ENCODE measurements at regions not wholly inside any gene's neighbourhood (a gene's known extent, or its start where the extent isn't known, plus 50 kb on each side); places are given as distances from the start of the nearest gene placed in this dataset.

DNA sequence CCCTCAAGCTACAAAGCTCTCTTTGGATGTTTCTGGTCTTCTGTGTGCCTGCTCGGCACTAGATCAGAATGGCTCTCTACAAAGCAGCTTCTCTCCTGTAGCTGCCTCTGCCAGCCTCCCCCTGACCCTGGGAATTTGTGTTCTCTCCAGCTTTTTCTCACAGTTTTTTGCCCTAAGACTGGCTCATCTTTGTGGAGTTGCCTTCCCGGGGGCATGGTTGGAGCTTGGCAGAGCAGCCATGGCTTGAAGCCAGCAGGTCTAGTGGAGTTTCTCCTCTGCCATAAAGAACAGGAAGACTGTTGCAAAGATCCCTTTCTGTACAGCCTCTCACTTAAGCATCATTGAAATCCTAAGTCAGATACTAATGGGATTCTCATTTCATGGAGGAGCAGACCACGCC lies 163.3 kb upstream of the MAMLD1 start:
- in situ Hi-C loops (cut with MboI): no loop called here
- peaks cover 31% of the 10 kb centered on the region for H3K4me1 ChIP-seq (ENCODE audit: insufficient read depth)
- no peaks in the 10 kb centered on the region for H3K9me2 ChIP-seq (ENCODE audit: insufficient read depth)
- H3F3A ChIP-seq (ENCODE audit: insufficient read depth): 0 out of 2 replicates have a peak, but pooled peaks cover 5% of the 10 kb centered on the region
- H3K79me2 ChIP-seq (ENCODE audit: insufficient read depth): no peaks in the 10 kb centered on the region
- no peaks in the 10 kb centered on the region for H3K9me3 ChIP-seq (ENCODE audit: low read depth)
- H2AFZ ChIP-seq: no peak overlapping the region
- 100% methylated on average over 2 to 3 of the region's 3 CpGs for WGBS, 2 experiments (ENCODE audit: low coverage in 1 of 2, low lambda C conversion rate in 2 of 2, missing lambda C conversion rate in 2 of 2)
- TF ChIP-seq EZH2phosphoT487 (IDR thresholded peaks at IDR 0.05; ENCODE audit: insufficient read depth, low read depth): no peak
- TF ChIP-seq EZH2 (IDR thresholded peaks at IDR 0.05; ENCODE audit: insufficient read depth, poor library complexity, severe bottlenecking): no peak
- no peaks in the 10 kb centered on the region for H4K20me1 ChIP-seq (ENCODE audit: insufficient read depth)
- no peak overlapping the region for H3K4me3 ChIP-seq
- no peak overlapping the region for H3K27ac ChIP-seq
- no peaks in the 10 kb centered on the region for H3K27me3 ChIP-seq (replicated peaks; ENCODE audit: insufficient read depth)
- H3K9ac ChIP-seq: no peak overlapping the region
- no peak for DNase-seq
- no peak overlapping the region for H3K4me2 ChIP-seq (ENCODE audit: unreplicated experiment)
- H3K36me3 ChIP-seq (ENCODE audit: low read depth): no peaks in the 10 kb centered on the region

DNA sequence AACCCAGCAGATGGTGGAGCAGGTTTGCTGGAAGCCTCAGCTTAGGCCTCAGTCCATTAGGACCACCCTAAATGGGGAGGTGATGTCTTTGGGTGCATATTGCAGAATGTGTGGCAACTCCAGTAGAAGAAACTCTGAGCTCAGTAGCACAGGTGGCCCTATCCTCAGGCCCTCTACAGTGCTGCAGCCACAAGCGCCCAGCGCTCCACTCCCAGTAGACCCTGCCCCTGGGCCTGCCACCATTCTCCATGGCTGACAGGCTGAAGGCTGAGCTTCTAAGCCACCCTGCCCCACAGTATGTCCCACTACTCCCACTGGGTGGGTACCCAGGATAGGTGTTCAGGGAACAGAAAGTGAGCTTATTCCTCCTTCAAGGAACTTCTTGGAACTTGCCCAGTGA lies 162.8 kb upstream of the MAMLD1 start:
- no peak overlapping the region for H3K4me2 ChIP-seq (ENCODE audit: unreplicated experiment)
- DNase-seq: no peak

GRCh38 chrX:150200820-150201287 lies 162.3 kb upstream of the MAMLD1 start:
- Histone ChIP-seq H2AFZ (no peak overlapping the region), H3K27ac (peak overlapping the region; percentile 60)
- in situ Hi-C loops (cut with MboI): no loop called here

More for the DNA sequence above, 162.8 kb upstream of the MAMLD1 start:
- no peak for TF ChIP-seq EZH2 (IDR thresholded peaks at IDR 0.05; ENCODE audit: insufficient read depth, poor library complexity, severe bottlenecking)
- no peak for TF ChIP-seq EZH2phosphoT487 (IDR thresholded peaks at IDR 0.05; ENCODE audit: insufficient read depth, low read depth)
- in situ Hi-C loops (cut with MboI): no loop called here
- Histone ChIP-seq H2AFZ (no peak overlapping the region), H3K36me3 (ENCODE audit: low read depth) (no peaks in the 10 kb centered on the region), H3K27me3 (replicated peaks; ENCODE audit: insufficient read depth) (no peaks in the 10 kb centered on the region), H3K9me3 (ENCODE audit: low read depth) (no peaks in the 10 kb centered on the region), H3K4me3 (no peak overlapping the region), H3K79me2 (ENCODE audit: insufficient read depth) (no peaks in the 10 kb centered on the region), H3K27ac (peak overlapping the region; percentile 51), H3K9me2 (ENCODE audit: insufficient read depth) (no peaks in the 10 kb centered on the region), H3K4me1 (ENCODE audit: insufficient read depth) (peaks cover 31% of the 10 kb centered on the region), H3F3A (ENCODE audit: insufficient read depth) (0 out of 2 replicates have a peak, but pooled peaks cover 5% of the 10 kb centered on the region), H4K20me1 (ENCODE audit: insufficient read depth) (no peaks in the 10 kb centered on the region), H3K9ac (no peak overlapping the region)
- 100% methylated on average over 2 of the region's 2 CpGs for WGBS, 2 experiments (ENCODE audit: low coverage in 1 of 2, low lambda C conversion rate in 2 of 2, missing lambda C conversion rate in 2 of 2)

DNA sequence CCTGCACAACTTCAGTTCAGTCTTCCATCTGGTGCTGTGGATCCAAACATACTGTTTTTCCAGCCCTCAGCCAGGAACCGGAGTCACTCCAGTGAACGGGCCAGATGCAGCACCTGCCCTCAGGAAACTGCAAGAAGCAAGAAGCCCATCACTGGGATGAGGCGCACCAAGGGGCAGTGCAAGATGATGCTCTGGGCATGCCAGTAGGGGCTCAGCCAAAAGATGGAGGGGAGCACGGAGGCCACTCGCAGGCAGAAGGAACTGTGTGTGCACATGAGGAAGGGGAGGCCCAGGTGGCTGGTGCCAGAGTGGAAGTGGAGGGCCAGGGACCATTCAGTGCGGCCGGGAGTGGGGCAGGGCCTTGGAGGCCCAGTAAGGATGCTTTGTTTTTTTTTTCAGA lies 161.7 kb upstream of the MAMLD1 start:
- Histone ChIP-seq H3K4me1 (ENCODE audit: insufficient read depth) (peaks cover 31% of the 10 kb centered on the region), H3K79me2 (ENCODE audit: insufficient read depth) (no peaks in the 10 kb centered on the region), H3F3A (ENCODE audit: insufficient read depth) (0 out of 2 replicates have a peak, but pooled peaks cover 5% of the 10 kb centered on the region), H3K27me3 (replicated peaks; ENCODE audit: insufficient read depth) (no peaks in the 10 kb centered on the region), H3K9me3 (ENCODE audit: low read depth) (no peaks in the 10 kb centered on the region), H3K4me3 (no peak overlapping the region), H3K36me3 (ENCODE audit: low read depth) (no peaks in the 10 kb centered on the region), H2AFZ (no peak overlapping the region), H3K9me2 (ENCODE audit: insufficient read depth) (no peaks in the 10 kb centered on the region), H3K9ac (no peak overlapping the region), H3K4me2 (ENCODE audit: unreplicated experiment) (no peak overlapping the region), H4K20me1 (ENCODE audit: insufficient read depth) (no peaks in the 10 kb centered on the region), H3K27ac (peak overlapping the region; percentile 60)
- in situ Hi-C loops (cut with MboI): no loop called here
- 92 to 98% methylated on average over 6 to 7 of the region's 7 CpGs for WGBS, 2 experiments (ENCODE audit: low coverage in 1 of 2, low lambda C conversion rate in 2 of 2, missing lambda C conversion rate in 2 of 2)
- TF ChIP-seq EZH2 (IDR thresholded peaks at IDR 0.05; ENCODE audit: insufficient read depth, poor library complexity, severe bottlenecking) (no peak), EZH2phosphoT487 (IDR thresholded peaks at IDR 0.05; ENCODE audit: insufficient read depth, low read depth) (no peak)
- no peak for DNase-seq

More at GRCh38 chrX:150200820-150201287, 162.3 kb upstream of the MAMLD1 start:
- Histone ChIP-seq H3F3A (ENCODE audit: insufficient read depth) (0 out of 2 replicates have a peak, but pooled peaks cover 5% of the 10 kb centered on the region), H4K20me1 (ENCODE audit: insufficient read depth) (no peaks in the 10 kb centered on the region), H3K36me3 (ENCODE audit: low read depth) (no peaks in the 10 kb centered on the region), H3K79me2 (ENCODE audit: insufficient read depth) (no peaks in the 10 kb centered on the region), H3K4me2 (ENCODE audit: unreplicated experiment) (no peak overlapping the region), H3K9me3 (ENCODE audit: low read depth) (no peaks in the 10 kb centered on the region), H3K4me1 (ENCODE audit: insufficient read depth) (peaks cover 31% of the 10 kb centered on the region), H3K9ac (no peak overlapping the region), H3K27me3 (replicated peaks; ENCODE audit: insufficient read depth) (no peaks in the 10 kb centered on the region), H3K4me3 (no peak overlapping the region), H3K9me2 (ENCODE audit: insufficient read depth) (no peaks in the 10 kb centered on the region)
- WGBS, 2 experiments (ENCODE audit: low coverage in 1 of 2, low lambda C conversion rate in 2 of 2, missing lambda C conversion rate in 2 of 2): 25 to 33% methylated on average over 3 to 4 of the region's 5 CpGs
- peak; percentile 97 for DNase-seq
- TF ChIP-seq EZH2 (IDR thresholded peaks at IDR 0.05; ENCODE audit: insufficient read depth, poor library complexity, severe bottlenecking): no peak
- TF ChIP-seq EZH2phosphoT487 (IDR thresholded peaks at IDR 0.05; ENCODE audit: insufficient read depth, low read depth): no peak
